Peyer's patch (tissue), 4 donors: ENCODE measurements at regions not wholly inside any gene's neighbourhood (a gene's known extent, or its start where the extent isn't known, plus 50 kb on each side); places are given as distances from the start of the nearest gene placed in this dataset.
"Not testable (repeated sequence)": the region's sequence is repeated elsewhere in the genome, so short reads cannot be mapped to it uniquely, and the experiment has no call there.

ENCODE experiments used
- DNase-seq, 3 donors: peaks; one replicate each; pipeline ENCODE4 v3.0.0-alpha.2; 2017 to 2019
- H3K27ac ChIP-seq, 4 donors: fragments of 200-600 bp; sonication (generic); one replicate each; pipeline ENCODE4 v1.5.1; 2016 to 2019
- H3K27me3 ChIP-seq, 2 donors: fragments of 200-600 bp; sonication (generic); one replicate each; pipeline ENCODE4 v1.5.1; 2019
- H3K36me3 ChIP-seq, 3 donors: fragments of 200-600 bp; sonication (generic); one replicate each; pipeline ENCODE4 v1.5.1; 2016 to 2019
- H3K4me1 ChIP-seq, 4 donors: fragments of 200-600 bp; sonication (generic); one replicate each; pipeline ENCODE4 v1.5.1; 2016 to 2019
- H3K4me3 ChIP-seq, 4 donors: fragments of 200-600 bp; sonication (generic); 1 replicate in 3 of 4; 2 replicates in 1 of 4; pipeline ENCODE4 v1.5.1; 2016 to 2019; ENCODE audit warnings: mild to moderate bottlenecking in 1 of 4
- H3K9me3 ChIP-seq, 4 donors: fragments of 200-600 bp; sonication (generic); one replicate each; pipeline ENCODE4 v1.5.1; 2016 to 2019; ENCODE audit warnings: mild to moderate bottlenecking in 1 of 4
- POLR2A ChIP-seq, 2 donors: fragments of 450-650 bp; IDR thresholded peaks; one replicate each; pipeline ENCODE4 v1.5.1; 2017; ENCODE audit warnings: antibody characterized with exemption in 2 of 2, mild to moderate bottlenecking in 2 of 2, moderate library complexity in 2 of 2
- TF ChIP-seq, protein P1 (sequence below), 6 experiments: fragments of 450-650 bp in 4 of 6; fragments of 200-600 bp in 2 of 6; sonication (generic) in 1 of 6; IDR thresholded peaks; one replicate each; pipeline ENCODE4 v1.5.1; 2017 to 2019; ENCODE audit warnings: antibody characterized with exemption in 6 of 6, mild to moderate bottlenecking in 3 of 6, moderate library complexity in 1 of 6

GRCh38 chr1:119254067-119254720 lies 113.7 kb upstream of the WARS2 start:
- Histone ChIP-seq H3K4me3 (no peak overlapping the region), H3K36me3 (no peaks in the 10 kb centered on the region), H3K27me3 (no peaks in the 10 kb centered on the region), H3K9me3 (no peaks in the 10 kb centered on the region), H3K4me1 (no peaks in the 10 kb centered on the region), H3K27ac (no peak overlapping the region)
- TF ChIP-seq, protein P1, sequence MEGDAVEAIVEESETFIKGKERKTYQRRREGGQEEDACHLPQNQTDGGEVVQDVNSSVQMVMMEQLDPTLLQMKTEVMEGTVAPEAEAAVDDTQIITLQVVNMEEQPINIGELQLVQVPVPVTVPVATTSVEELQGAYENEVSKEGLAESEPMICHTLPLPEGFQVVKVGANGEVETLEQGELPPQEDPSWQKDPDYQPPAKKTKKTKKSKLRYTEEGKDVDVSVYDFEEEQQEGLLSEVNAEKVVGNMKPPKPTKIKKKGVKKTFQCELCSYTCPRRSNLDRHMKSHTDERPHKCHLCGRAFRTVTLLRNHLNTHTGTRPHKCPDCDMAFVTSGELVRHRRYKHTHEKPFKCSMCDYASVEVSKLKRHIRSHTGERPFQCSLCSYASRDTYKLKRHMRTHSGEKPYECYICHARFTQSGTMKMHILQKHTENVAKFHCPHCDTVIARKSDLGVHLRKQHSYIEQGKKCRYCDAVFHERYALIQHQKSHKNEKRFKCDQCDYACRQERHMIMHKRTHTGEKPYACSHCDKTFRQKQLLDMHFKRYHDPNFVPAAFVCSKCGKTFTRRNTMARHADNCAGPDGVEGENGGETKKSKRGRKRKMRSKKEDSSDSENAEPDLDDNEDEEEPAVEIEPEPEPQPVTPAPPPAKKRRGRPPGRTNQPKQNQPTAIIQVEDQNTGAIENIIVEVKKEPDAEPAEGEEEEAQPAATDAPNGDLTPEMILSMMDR (IDR thresholded peaks at IDR 0.05), result no peak
- no peak for TF ChIP-seq POLR2A (IDR thresholded peaks at IDR 0.05)
- no peak for DNase-seq

GRCh38 chr1:119256089-119256488 lies 112.5 kb upstream of the HAO2 start:
- DNase-seq, H3K4me3 ChIP-seq, H3K36me3 ChIP-seq, H3K4me1 ChIP-seq, H3K27me3 ChIP-seq, H3K9me3 ChIP-seq, H3K27ac ChIP-seq: not testable (repeated sequence)

DNA sequence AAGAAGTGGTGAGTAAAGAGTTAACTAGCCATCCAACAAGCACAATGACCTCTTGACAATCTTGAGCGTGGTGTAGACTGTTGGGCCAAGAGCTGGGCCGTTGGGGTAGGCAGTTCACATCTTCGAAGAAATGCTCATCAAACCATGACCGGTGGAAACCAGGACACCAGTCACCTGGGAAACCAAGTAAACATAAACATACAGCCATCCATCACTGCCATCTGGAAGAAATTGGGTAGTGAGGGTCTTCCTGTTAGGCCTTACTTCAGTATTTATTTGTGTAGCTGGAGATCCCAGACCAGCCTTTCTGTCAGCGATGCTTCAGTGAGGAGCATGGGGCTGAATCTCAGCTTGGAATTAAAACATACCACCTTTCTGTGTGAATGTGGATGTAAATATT lies 108.1 kb upstream of the HAO2 start:
- Histone ChIP-seq H3K4me1 (no peaks in the 10 kb centered on the region), H3K9me3 (no peaks in the 10 kb centered on the region), H3K36me3 (no peaks in the 10 kb centered on the region), H3K27ac (no peak overlapping the region), H3K27me3 (no peaks in the 10 kb centered on the region), H3K4me3 (no peak overlapping the region)
- TF ChIP-seq POLR2A (IDR thresholded peaks at IDR 0.05), result no peak
- TF ChIP-seq, protein P1 (IDR thresholded peaks at IDR 0.05), result no peak
- DNase-seq, result no peak

- Histone ChIP-seq H3K9me3 (no peaks in the 10 kb centered on the region), H3K36me3 (no peaks in the 10 kb centered on the region), H3K27ac (no peak overlapping the region), H3K4me1 (no peaks in the 10 kb centered on the region), H3K4me3 (no peak overlapping the region), H3K27me3 (no peaks in the 10 kb centered on the region)
- TF ChIP-seq, protein P1 (IDR thresholded peaks at IDR 0.05), result no peak
- no peak for TF ChIP-seq POLR2A (IDR thresholded peaks at IDR 0.05)
- DNase-seq, result no peak
Observed at GRCh38 chr1:119266386-119266785, 102.2 kb upstream of the HAO2 start.

DNA sequence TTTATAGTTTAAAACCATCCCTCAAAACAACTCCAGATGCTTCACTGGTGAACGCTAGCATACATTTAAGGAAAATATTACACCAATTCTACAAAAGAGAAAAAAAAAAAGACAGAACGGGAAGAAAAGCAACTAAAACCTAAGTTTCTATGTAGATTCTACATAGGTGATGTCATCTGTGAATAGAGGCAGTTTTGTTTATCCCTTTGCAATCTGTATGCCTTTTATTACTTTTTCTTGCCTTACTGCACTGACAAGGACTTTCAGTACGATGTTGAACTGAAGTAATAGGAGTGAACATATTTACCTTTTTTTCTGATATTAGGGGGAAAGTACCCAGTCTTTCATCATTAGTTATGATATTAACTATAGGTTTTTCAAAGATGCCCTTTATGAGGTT lies 101.7 kb upstream of the HAO2 start:
- Histone ChIP-seq H3K27ac (no peak overlapping the region), H3K27me3 (no peaks in the 10 kb centered on the region), H3K36me3 (no peaks in the 10 kb centered on the region), H3K4me3 (no peak overlapping the region), H3K4me1 (no peaks in the 10 kb centered on the region), H3K9me3 (no peaks in the 10 kb centered on the region)
- no peak for TF ChIP-seq POLR2A (IDR thresholded peaks at IDR 0.05)
- TF ChIP-seq, protein P1 (IDR thresholded peaks at IDR 0.05), result no peak
- no peak for DNase-seq

DNA sequence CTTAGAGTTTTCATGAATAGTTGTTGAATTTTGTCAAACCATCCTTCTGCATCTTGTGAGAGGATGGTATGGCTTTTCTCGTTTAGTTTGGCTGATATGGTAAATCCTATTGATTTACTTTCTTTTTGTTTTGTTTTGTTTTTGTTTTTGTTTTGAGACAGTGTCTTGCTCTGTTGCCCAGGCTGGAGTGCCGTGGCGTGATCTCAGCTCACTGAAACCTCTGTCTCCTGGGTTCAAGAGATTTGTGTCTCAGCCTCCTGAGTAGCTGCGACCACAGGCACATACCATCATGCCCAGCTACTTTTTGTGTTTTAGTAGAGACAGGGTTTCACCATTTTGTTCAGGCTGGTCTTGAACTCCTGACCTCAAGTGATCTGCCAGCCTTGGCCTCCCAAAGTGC lies 101.3 kb upstream of the HAO2 start:
- H3K9me3 ChIP-seq, H3K4me3 ChIP-seq, H3K36me3 ChIP-seq, H3K27me3 ChIP-seq, DNase-seq, H3K4me1 ChIP-seq, H3K27ac ChIP-seq: not testable (repeated sequence)

DNA sequence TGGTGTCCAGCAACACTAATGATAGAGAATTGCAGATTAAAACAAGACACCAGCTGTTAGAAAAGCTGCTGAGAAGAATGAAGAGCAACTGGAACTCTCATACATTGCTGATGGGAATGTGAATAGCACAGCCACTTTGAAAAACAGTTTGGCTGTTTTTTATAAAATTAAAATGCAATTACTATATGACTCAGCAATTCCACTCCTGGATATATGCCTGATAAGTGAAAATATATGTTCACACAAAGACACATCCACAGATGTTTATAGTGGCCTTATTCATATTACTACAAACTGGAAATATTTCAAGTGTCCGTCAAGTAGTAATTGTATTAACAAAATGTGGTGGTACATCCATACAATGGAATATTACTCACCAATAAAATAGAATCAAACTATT lies 99.7 kb upstream of the HAO2 start:
- H3K36me3 ChIP-seq, result no peaks in the 10 kb centered on the region
- DNase-seq, result no peak

More for the DNA sequence above, 99.7 kb upstream of the HAO2 start:
- TF ChIP-seq, protein P1 (IDR thresholded peaks at IDR 0.05), result no peak
- TF ChIP-seq POLR2A (IDR thresholded peaks at IDR 0.05), result no peak
- no peaks in the 10 kb centered on the region for H3K9me3 ChIP-seq
- no peak overlapping the region for H3K27ac ChIP-seq
- H3K4me3 ChIP-seq, result no peak overlapping the region
- no peaks in the 10 kb centered on the region for H3K4me1 ChIP-seq
- H3K27me3 ChIP-seq, result no peaks in the 10 kb centered on the region
